ENCODE measurements at regions not wholly inside any gene's neighbourhood (a gene's known extent, or its start where the extent isn't known, plus 50 kb on each side); places are given as distances from the start of the nearest gene placed in this dataset.

GRCh38 chr11:90705661-90706060 lies 482.8 kb upstream of the CHORDC1 start:
- DNase-seq: no peak

More at GRCh38 chr11:90705661-90706060, 482.8 kb upstream of the CHORDC1 start:
- no peak overlapping the region for H3K27ac ChIP-seq (ENCODE audit: low read depth in 2 of 2, low read length in 1 of 2)
- H3K4me2 ChIP-seq: no peak overlapping the region
- H3K9ac ChIP-seq: no peak overlapping the region
- H3K4me1 ChIP-seq (ENCODE audit: control insufficient read depth in 1 of 2, insufficient read depth in 2 of 2, low read depth in 1 of 2, low read length in 1 of 2): no peaks in the 10 kb centered on the region
- H3F3A ChIP-seq (replicated peaks; ENCODE audit: insufficient read depth): no peaks in the 10 kb centered on the region
- H3K27me3 ChIP-seq (ENCODE audit: insufficient read depth): no peaks in the 10 kb centered on the region
- H3K79me2 ChIP-seq (ENCODE audit: insufficient read depth): no peaks in the 10 kb centered on the region
- no peaks in the 10 kb centered on the region for H4K20me1 ChIP-seq (ENCODE audit: insufficient read depth)
- POLR2A ChIA-PET: no interaction called here
- H3K9me2 ChIP-seq: no peaks in the 10 kb centered on the region
- CTCF ChIA-PET: no interaction called here
- no peaks in the 10 kb centered on the region for H3K36me3 ChIP-seq (replicated peaks in 1 of 2; ENCODE audit: control insufficient read depth in 1 of 2, insufficient read depth in 2 of 2, low read length in 1 of 2)
- H3K9me3 ChIP-seq: no peaks in the 10 kb centered on the region
- no peak overlapping the region for H2AFZ ChIP-seq (ENCODE audit: low read depth)
- TF ChIP-seq GATA2 (CRISPR knock-in tag; IDR thresholded peaks at IDR 0.05): no peak
- no peak for TF ChIP-seq FOXM1 (IDR thresholded peaks at IDR 0.05; ENCODE audit: low read depth)
- TF ChIP-seq, protein P1, sequence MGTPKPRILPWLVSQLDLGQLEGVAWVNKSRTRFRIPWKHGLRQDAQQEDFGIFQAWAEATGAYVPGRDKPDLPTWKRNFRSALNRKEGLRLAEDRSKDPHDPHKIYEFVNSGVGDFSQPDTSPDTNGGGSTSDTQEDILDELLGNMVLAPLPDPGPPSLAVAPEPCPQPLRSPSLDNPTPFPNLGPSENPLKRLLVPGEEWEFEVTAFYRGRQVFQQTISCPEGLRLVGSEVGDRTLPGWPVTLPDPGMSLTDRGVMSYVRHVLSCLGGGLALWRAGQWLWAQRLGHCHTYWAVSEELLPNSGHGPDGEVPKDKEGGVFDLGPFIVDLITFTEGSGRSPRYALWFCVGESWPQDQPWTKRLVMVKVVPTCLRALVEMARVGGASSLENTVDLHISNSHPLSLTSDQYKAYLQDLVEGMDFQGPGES (IDR thresholded peaks at IDR 0.05; ENCODE audit: low read depth, low read length): no peak
- no peak for TF ChIP-seq MXI1 (IDR thresholded peaks at IDR 0.05; ENCODE audit: low read depth, low read length)
- no peak for TF ChIP-seq TEAD4 (IDR thresholded peaks at IDR 0.05; ENCODE audit: borderline replicate concordance, insufficient read depth)
- TF ChIP-seq MEF2A (IDR thresholded peaks at IDR 0.05; ENCODE audit: borderline replicate concordance, low read depth): no peak
- no peak for TF ChIP-seq SIN3A (IDR thresholded peaks at IDR 0.05; ENCODE audit: borderline replicate concordance, low read depth, low read length)
- TF ChIP-seq SMC3 (IDR thresholded peaks at IDR 0.05; ENCODE audit: low read depth, low read length): no peak
- TF ChIP-seq FOSL2 (IDR thresholded peaks at IDR 0.05; ENCODE audit: borderline replicate concordance, low read depth): no peak
- no peak for TF ChIP-seq RCOR1 (IDR thresholded peaks at IDR 0.05; ENCODE audit: low read length)
- TF ChIP-seq GABPA (IDR thresholded peaks at IDR 0.05; ENCODE audit: low read depth): no peak
- TF ChIP-seq, protein P2, sequence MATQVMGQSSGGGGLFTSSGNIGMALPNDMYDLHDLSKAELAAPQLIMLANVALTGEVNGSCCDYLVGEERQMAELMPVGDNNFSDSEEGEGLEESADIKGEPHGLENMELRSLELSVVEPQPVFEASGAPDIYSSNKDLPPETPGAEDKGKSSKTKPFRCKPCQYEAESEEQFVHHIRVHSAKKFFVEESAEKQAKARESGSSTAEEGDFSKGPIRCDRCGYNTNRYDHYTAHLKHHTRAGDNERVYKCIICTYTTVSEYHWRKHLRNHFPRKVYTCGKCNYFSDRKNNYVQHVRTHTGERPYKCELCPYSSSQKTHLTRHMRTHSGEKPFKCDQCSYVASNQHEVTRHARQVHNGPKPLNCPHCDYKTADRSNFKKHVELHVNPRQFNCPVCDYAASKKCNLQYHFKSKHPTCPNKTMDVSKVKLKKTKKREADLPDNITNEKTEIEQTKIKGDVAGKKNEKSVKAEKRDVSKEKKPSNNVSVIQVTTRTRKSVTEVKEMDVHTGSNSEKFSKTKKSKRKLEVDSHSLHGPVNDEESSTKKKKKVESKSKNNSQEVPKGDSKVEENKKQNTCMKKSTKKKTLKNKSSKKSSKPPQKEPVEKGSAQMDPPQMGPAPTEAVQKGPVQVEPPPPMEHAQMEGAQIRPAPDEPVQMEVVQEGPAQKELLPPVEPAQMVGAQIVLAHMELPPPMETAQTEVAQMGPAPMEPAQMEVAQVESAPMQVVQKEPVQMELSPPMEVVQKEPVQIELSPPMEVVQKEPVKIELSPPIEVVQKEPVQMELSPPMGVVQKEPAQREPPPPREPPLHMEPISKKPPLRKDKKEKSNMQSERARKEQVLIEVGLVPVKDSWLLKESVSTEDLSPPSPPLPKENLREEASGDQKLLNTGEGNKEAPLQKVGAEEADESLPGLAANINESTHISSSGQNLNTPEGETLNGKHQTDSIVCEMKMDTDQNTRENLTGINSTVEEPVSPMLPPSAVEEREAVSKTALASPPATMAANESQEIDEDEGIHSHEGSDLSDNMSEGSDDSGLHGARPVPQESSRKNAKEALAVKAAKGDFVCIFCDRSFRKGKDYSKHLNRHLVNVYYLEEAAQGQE (IDR thresholded peaks at IDR 0.05; ENCODE audit: low read depth, low read length): no peak
- TF ChIP-seq RAD21 (IDR thresholded peaks at IDR 0.05; ENCODE audit: low read length): no peak
- no peak for TF ChIP-seq RFX5 (IDR thresholded peaks at IDR 0.05; ENCODE audit: low read length)
- TF ChIP-seq TAF1 (IDR thresholded peaks at IDR 0.05; ENCODE audit: borderline replicate concordance, low read depth, low read length): no peak
- TF ChIP-seq ZBTB33 (IDR thresholded peaks at IDR 0.05; ENCODE audit: borderline replicate concordance, low read depth): no peak
- TF ChIP-seq RXRA (IDR thresholded peaks at IDR 0.05; ENCODE audit: borderline replicate concordance, low read depth): no peak
- TF ChIP-seq TCF12 (IDR thresholded peaks at IDR 0.05): no peak
- no peak overlapping the region for H3K4me3 ChIP-seq (ENCODE audit: low read depth in 2 of 2, low read length in 1 of 2)

Data from SK-N-SH (cell line).